HG02759 (cell line): ENCODE measurements at regions not wholly inside any gene's neighbourhood (a gene's known extent, or its start where the extent isn't known, plus 50 kb on each side); places are given as distances from the start of the nearest gene placed in this dataset.
"Not testable (repeated sequence)": the region's sequence is repeated elsewhere in the genome, so short reads cannot be mapped to it uniquely, and the experiment has no call there.

Experiments used
- ATAC-seq: cut with Tn5 transposase; IDR thresholded peaks from one replicate; pipeline ENCODE4 v1.9.1; 2021; ENCODE audit warnings: mild to moderate bottlenecking, moderate library complexity; ENCODE audit not compliant: unreplicated experiment

- no peak for ATAC-seq
These were observed 573.9 kb downstream of the RFPL4B start for GRCh38 chr6:112920994-112921393.

GRCh38 chr6:112923940-112924587, 576.9 kb downstream of the RFPL4B start:
- no peak for ATAC-seq

DNA sequence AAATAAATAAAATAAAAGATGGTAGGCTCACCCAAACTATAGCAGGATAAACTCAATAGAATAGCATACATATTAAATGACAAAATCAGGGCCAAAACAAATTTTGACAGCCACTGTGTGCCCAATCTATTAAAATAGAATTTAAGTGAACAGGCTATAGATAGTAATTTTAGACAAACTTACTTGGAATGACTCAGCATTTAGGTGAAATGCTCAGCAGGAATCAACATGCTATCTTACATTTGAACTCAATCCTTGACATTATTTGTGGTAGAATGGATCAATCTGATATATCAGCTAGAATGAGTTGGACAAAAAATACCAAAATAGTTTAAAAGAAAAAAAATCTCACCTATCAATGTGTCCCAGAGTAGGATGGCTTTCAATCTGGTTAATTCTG, 578.6 kb downstream of the RFPL4B start:
- no peak for ATAC-seq

GRCh38 chr6:112927641-112928320, 580.7 kb downstream of the RFPL4B start:
- no peak for ATAC-seq

DNA sequence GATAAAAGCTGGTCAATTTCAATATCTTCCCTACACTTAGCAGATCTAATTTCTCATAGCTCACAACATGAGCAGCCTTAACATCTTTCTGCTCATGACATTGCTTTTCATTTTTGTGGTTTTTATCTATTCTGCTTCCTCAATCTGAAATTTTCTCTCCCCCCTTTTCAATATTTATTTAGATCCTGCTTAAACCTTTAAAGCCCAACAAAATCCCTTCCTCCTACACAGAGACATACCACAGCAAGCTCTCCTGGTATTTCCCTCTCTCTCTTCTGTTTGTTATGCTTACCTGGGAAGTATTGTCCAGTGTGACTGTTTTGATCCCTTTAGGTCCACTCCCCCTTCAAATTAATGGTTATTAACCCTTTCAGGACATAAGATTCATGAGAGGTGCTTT, 582.5 kb downstream of the RFPL4B start:
- ATAC-seq = no peak

DNA sequence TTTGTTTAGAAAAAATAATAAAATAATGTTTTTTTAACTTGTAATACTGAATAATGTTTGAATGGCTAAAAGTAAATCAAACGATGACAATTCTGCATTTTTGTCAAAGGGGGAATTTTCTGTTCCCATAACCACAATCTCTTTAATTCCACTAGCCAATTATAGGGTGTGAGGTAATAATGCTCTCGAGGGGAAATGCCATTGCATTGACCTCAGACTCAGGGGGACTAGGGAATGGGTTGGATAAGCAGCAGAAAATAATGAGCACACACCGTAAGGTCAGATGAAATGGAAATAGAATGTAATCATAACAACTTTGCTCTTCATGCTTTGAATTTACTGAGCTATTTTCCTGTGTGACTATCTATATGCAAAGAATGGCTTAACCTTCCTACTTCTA, 584.7 kb downstream of the RFPL4B start:
- ATAC-seq = no peak

GRCh38 chr6:112933947-112934346, 586.8 kb downstream of the RFPL4B start:
- no peak for ATAC-seq

DNA sequence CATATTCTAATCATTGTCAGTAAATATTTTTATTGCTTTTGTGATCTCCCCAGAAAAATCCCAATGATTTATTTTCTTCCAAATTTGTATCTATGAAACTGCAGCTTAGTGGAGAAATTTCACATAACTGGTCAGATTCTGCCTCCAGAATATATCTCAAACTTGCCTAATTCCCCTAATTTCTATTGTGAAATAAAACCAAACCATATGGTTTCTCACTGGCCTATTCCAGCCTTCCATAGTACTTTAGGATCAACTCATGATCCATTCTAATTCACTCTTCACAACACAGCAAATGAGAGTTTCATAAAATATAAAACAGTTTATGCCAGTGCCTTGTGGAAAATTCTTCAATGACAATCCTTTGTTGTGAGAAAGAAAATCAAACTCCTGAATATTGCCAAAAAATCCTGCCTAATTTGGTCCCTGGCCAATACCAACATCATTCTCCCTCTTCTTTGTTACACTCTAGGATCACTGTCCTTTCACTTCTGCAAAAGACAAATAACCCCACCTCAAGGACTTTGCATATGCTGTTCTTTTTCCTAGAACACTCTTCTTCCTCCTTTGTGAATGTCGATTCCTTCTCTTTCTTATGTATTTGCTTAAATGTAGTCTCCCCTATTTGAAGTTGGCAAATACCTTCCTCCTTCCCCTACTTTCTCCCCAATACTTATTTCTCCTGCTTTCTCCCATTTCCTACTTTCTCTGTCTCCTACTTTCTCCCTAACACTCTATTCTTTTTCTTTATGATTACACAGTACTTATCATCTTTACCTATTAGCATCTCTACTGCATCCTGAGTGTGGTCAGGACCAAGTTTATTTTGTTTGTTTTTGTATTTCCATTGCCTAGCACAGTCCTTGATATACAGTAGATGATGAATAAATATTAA, 587.5 kb downstream of the RFPL4B start:
- no peak for ATAC-seq

GRCh38 chr6:112935402-112936078, 588.4 kb downstream of the RFPL4B start:
- ATAC-seq = no peak

DNA sequence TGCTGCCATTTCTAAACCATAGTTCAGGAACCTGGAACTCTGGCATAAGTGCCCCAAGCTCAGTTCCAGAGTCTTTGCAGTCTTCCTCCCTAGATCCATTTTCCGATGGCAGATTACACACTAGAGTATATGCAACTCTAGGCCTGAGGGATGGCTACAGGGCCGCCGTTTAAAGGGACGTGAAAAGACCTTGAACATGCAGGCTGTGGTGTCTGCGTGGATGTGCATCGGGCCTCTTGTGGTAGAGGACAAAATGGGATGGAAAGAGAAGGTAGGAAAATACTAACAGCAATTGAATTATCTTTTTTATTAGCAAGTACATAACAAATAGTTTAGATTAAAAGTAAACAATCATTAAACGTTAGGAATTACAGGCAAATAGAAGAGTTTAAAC, 588.9 kb downstream of the RFPL4B start:
- ATAC-seq = no peak

- ATAC-seq = no peak
These were observed 589.4 kb downstream of the RFPL4B start for GRCh38 chr6:112936504-112936903.

GRCh38 chr6:112937690-112938089, 590.6 kb downstream of the RFPL4B start:
- ATAC-seq = not testable (repeated sequence)

- no peak for ATAC-seq
These were observed 591.5 kb downstream of the RFPL4B start for GRCh38 chr6:112938650-112939049.

DNA sequence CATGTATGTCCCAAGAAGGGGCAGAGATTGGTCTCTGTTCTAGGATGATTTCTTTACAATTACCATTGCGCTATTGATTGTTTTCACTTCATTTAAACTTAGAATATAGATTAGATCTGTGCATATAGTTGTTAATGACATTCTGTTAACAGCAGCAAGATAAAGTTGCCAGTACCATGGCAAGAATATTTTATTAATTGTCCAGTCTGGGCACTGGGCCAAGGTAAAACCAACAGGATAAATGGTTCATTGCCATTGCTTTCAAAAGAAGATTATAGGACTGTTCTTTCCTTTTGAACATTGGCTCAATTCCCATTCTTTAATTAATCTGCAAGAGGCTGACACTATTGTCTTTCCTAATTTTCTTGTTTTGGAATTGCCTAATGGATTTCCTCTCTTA, 592.4 kb downstream of the RFPL4B start:
- no peak for ATAC-seq

GRCh38 chr6:112941613-112942012, 594.5 kb downstream of the RFPL4B start:
- no peak for ATAC-seq

GRCh38 chr6:112946051-112946450, 598.9 kb downstream of the RFPL4B start:
- ATAC-seq = no peak

DNA sequence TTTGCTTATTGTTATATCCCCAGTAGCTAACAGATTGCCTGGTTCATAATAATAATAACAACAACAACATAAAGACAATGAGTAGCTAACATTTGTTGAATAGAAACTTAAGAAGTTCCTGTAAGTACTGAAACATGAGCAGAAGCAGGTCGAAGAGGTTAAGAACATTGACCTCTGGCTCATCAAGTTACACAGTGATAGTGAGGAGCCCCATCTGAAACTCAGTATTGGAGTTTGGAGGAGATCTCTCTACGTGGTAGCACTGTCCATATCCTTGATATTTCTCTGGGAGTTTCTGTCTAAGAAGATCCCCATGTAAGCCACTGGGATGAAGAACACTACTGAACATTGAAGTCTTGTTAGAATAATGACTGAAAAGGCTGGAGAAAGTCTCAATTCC, 600.4 kb downstream of the RFPL4B start:
- ATAC-seq = no peak

DNA sequence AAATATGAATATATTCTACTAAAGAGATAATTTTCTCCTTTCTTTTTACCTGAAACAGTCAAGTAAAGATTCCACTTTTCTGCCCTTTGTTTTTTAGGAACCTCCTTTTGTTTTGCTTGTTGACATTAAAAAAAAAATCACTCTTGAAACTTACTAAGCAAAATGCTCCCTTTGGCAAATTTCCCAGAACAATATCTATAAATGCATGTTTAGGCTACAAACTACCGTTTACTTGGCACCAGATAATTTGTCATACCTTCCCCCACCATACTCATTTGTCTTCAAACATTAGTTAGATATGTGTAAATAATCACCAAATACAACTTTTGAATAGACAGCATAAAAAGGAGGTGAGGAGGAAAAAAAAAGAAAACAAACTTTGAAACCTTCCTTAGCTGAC, 604.7 kb downstream of the RFPL4B start:
- ATAC-seq = no peak

- ATAC-seq = not testable (repeated sequence)
These were observed 608.6 kb downstream of the RFPL4B start for GRCh38 chr6:112955743-112956142.

DNA sequence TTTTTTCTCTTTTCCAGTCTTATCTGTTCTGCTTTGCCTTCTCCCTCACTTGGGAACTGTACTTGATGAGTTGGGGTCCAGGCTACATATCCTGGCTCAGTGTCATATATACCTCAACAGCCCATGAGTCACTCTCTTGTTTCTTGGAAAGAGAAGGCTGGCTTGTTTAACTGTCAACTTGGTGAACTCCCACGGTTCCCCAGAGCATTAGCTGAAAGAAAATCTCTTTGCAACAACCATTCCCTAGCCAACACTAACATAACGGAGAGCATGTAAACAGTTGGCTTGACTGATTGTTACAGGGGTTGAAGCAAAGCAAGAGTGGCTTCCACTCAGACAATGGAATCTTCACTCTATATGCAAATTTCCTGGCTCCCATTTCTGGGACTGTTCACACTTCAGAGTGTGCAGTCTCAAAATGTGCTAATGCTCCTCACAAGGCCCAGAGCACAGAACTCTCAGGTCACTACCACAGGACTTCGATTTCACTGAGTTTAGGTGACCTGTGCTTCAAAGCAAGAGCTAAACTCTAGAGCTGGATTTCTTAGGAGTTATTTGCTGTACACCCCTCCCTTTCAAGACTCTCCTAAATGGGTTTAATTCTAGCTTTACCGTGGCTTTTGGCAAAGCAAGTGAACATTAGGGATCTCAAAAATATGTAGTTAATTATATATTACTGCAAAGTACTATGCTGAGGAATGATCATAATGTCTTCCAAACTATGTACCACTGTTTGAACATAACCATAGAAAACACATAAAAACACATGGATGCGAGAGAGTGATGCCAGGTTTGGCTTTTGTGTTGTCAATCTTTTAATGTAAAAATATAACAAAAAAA, 609.8 kb downstream of the RFPL4B start:
- ATAC-seq = no peak
